CD14-positive monocyte (primary cell): ENCODE measurements at regions not wholly inside any gene's neighbourhood (a gene's known extent, or its start where the extent isn't known, plus 50 kb on each side); places are given as distances from the start of the nearest gene placed in this dataset.

Source experiments
- DNase-seq, 3 donors: peaks; one replicate each; pipeline ENCODE4 v3.0.0-alpha.2; 2011 to 2022
- H2AFZ ChIP-seq: 2 replicates; pipeline ENCODE4 v1.6.0; 2012; ENCODE audit warnings: mild to moderate bottlenecking, low read depth, low read length, inconsistent platforms; ENCODE audit not compliant: insufficient read depth, poor library complexity, severe bottlenecking
- H3K27ac ChIP-seq, 2 donors: 1 replicate in 1 of 2; 2 replicates in 1 of 2; pipeline ENCODE4 v1.5.1; 2012 to 2013; ENCODE audit warnings: low read length in 2 of 2, control low read depth in 1 of 2, inconsistent platforms in 1 of 2, low read depth in 1 of 2, mild to moderate bottlenecking in 1 of 2
- H3K27me3 ChIP-seq, 2 donors: one replicate each; pipeline versions ENCODE4 v1.6.0 to v1.6.1; 2011 to 2013; ENCODE audit warnings: low read length in 2 of 2; ENCODE audit not compliant: control insufficient read depth in 2 of 2, insufficient read depth in 2 of 2
- H3K36me3 ChIP-seq, 2 donors: replicated peaks in 1 of 2; 1 replicate in 1 of 2; 2 replicates in 1 of 2; pipeline versions ENCODE4 v1.5.1 to v1.6.1; 2012 to 2013; ENCODE audit warnings: low read length in 2 of 2, control low read depth in 1 of 2, inconsistent platforms in 1 of 2, mild to moderate bottlenecking in 1 of 2; ENCODE audit not compliant: insufficient read depth in 2 of 2, control insufficient read depth in 1 of 2
- H3K4me1 ChIP-seq, 2 donors: 1 replicate in 1 of 2; 2 replicates in 1 of 2; pipeline versions ENCODE4 v1.5.1 to v1.6.1; 2012 to 2013; ENCODE audit warnings: low read length in 2 of 2, control low read depth in 1 of 2, inconsistent platforms in 1 of 2, mild to moderate bottlenecking in 1 of 2, moderate library complexity in 1 of 2; ENCODE audit not compliant: insufficient read depth in 2 of 2, control insufficient read depth in 1 of 2
- H3K4me2 ChIP-seq: replicated peaks from 2 replicates; pipeline ENCODE3; 2012; ENCODE audit warnings: low read length, moderate library complexity, mild to moderate bottlenecking; ENCODE audit not compliant: poor library complexity, severe bottlenecking; ENCODE audit errors: extremely low read depth
- H3K4me3 ChIP-seq, 3 experiments: fragments of 200-600 bp in 1 of 3; sonication (generic) in 1 of 3; replicated peaks in 1 of 3; 1 replicate in 2 of 3; 2 replicates in 1 of 3; pipeline ENCODE4 v1.5.1; 2011 to 2013; ENCODE audit warnings: low read length in 3 of 3, mild to moderate bottlenecking in 3 of 3, control low read depth in 2 of 3, low read depth in 2 of 3, inconsistent platforms in 1 of 3, moderate library complexity in 1 of 3
- H3K79me2 ChIP-seq: 2 replicates; pipeline ENCODE4 v1.6.0; 2012; ENCODE audit warnings: mild to moderate bottlenecking, control low read depth, inconsistent platforms, low read length, moderate library complexity; ENCODE audit not compliant: insufficient read depth
- H3K9ac ChIP-seq: 2 replicates; pipeline ENCODE4 v1.6.0; 2017; ENCODE audit warnings: low read length, mild to moderate bottlenecking; ENCODE audit not compliant: insufficient read depth, poor library complexity, severe bottlenecking
- H3K9me3 ChIP-seq, 2 donors: replicated peaks in 1 of 2; 1 replicate in 1 of 2; 2 replicates in 1 of 2; pipeline versions ENCODE4 v1.5.1 to v1.6.1; 2012 to 2013; ENCODE audit warnings: low read length in 2 of 2, control low read depth in 1 of 2; ENCODE audit not compliant: control insufficient read depth in 1 of 2, insufficient read depth in 1 of 2
- H4K20me1 ChIP-seq: 2 replicates; pipeline ENCODE4 v1.6.0; 2012; ENCODE audit warnings: mild to moderate bottlenecking, low read length, control low read depth, moderate library complexity; ENCODE audit not compliant: insufficient read depth
- H3K27ac Mint-ChIP-seq, 7 donors: one replicate each; pipeline ENCODE4 v1.8.0; 2020; ENCODE audit warnings: mild to moderate bottlenecking in 7 of 7, mixed read lengths in 7 of 7, moderate library complexity in 6 of 7, inconsistent platforms in 2 of 7
- H3K27me3 Mint-ChIP-seq, 3 donors: one replicate each; pipeline ENCODE4 v1.8.0; 2021 to 2022; ENCODE audit warnings: low read depth in 3 of 3, mild to moderate bottlenecking in 3 of 3, mixed read lengths in 3 of 3, moderate library complexity in 3 of 3, inconsistent platforms in 1 of 3
- H3K36me3 Mint-ChIP-seq, 2 donors: one replicate each; pipeline ENCODE4 v1.8.0; 2020; ENCODE audit warnings: mixed read lengths in 2 of 2, inconsistent platforms in 1 of 2, mild to moderate bottlenecking in 1 of 2
- H3K4me1 Mint-ChIP-seq: one replicate; pipeline ENCODE4 v1.8.0; 2020; ENCODE audit warnings: mild to moderate bottlenecking, mixed read lengths
- H3K4me3 Mint-ChIP-seq, 2 donors: one replicate each; pipeline ENCODE4 v1.8.0; 2020; ENCODE audit warnings: mild to moderate bottlenecking in 2 of 2, mixed read lengths in 2 of 2, moderate library complexity in 1 of 2
- H3K9me3 Mint-ChIP-seq, 7 donors: one replicate each; pipeline ENCODE4 v1.8.0; 2020 to 2022; ENCODE audit warnings: mixed read lengths in 7 of 7, mild to moderate bottlenecking in 6 of 7, moderate library complexity in 6 of 7, inconsistent platforms in 2 of 7
- WGBS: methylation state at CpG from one replicate; pipeline ENCODE4 v1.1.5; 2013; ENCODE audit warnings: missing lambda C conversion rate; ENCODE audit not compliant: insufficient coverage; 5-methylcytosine and 5-hydroxymethylcytosine counted together
- intact Hi-C, 2 donors: fragments of 100-400 bp; cut with micrococcal nuclease; formaldehyde crosslinking; loops; one replicate each; pipeline versions ENCODE4 v1.15.0 to v1.15.1; 2023
- TF ChIP-seq, protein P1 (sequence below): fragments of 200-600 bp; IDR thresholded peaks from one replicate; pipeline ENCODE4 v1.8.0; 2022; ENCODE audit warnings: antibody characterized with exemption, mild to moderate bottlenecking

DNA sequence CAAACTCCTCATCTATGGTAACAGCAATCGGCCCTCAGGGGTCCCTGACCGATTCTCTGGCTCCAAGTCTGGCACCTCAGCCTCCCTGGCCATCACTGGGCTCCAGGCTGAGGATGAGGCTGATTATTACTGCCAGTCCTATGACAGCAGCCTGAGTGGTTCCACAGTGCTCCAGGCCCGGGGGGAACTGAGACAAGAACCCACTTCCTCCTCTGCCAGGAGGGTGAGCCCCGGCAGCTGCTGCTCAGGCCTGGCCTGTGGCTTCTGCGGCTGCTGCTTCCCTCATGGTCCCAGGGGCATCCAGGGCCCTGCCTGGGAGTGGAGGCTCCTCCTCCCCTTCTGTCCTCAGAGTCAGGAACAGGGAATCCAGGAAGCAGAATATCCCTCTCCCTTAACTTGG, 98.4 kb downstream of the ZNF280B start:
- Histone ChIP-seq H3K79me2 (no peaks in the 10 kb centered on the region), H4K20me1 (no peaks in the 10 kb centered on the region), H3K9ac (no peak overlapping the region), H3K4me2 (no peak overlapping the region), H3K27me3 (no peaks in the 10 kb centered on the region), H3K4me1 (peaks cover 10 to 14% of the 10 kb centered on the region in 2 donors), H2AFZ (no peak overlapping the region), H3K4me3 (no peak overlapping the region), H3K36me3 (no peaks in the 10 kb centered on the region), H3K27ac (no peak overlapping the region), H3K9me3 (no peaks in the 10 kb centered on the region)
- intact Hi-C loops: no loop called here
- TF ChIP-seq, protein P1, sequence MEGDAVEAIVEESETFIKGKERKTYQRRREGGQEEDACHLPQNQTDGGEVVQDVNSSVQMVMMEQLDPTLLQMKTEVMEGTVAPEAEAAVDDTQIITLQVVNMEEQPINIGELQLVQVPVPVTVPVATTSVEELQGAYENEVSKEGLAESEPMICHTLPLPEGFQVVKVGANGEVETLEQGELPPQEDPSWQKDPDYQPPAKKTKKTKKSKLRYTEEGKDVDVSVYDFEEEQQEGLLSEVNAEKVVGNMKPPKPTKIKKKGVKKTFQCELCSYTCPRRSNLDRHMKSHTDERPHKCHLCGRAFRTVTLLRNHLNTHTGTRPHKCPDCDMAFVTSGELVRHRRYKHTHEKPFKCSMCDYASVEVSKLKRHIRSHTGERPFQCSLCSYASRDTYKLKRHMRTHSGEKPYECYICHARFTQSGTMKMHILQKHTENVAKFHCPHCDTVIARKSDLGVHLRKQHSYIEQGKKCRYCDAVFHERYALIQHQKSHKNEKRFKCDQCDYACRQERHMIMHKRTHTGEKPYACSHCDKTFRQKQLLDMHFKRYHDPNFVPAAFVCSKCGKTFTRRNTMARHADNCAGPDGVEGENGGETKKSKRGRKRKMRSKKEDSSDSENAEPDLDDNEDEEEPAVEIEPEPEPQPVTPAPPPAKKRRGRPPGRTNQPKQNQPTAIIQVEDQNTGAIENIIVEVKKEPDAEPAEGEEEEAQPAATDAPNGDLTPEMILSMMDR: no peak
- 3% methylated on average over 5 of the region's 5 CpGs for WGBS
- peak; percentile 4 to 40 (median 16) for DNase-seq
- Mint-ChIP-seq H3K4me3 (no peak overlapping the region), H3K4me1 (peaks cover 18% of the 10 kb centered on the region), H3K27me3 (peaks cover 3 to 11% (median 5%) of the 10 kb centered on the region in 3 donors), H3K27ac (peak overlapping the region in 1 of 7 donors; percentile 2), H3K36me3 (no peaks in the 10 kb centered on the region), H3K9me3 (peaks cover 0 to 1% (median 0%) of the 10 kb centered on the region in 7 donors)

DNA sequence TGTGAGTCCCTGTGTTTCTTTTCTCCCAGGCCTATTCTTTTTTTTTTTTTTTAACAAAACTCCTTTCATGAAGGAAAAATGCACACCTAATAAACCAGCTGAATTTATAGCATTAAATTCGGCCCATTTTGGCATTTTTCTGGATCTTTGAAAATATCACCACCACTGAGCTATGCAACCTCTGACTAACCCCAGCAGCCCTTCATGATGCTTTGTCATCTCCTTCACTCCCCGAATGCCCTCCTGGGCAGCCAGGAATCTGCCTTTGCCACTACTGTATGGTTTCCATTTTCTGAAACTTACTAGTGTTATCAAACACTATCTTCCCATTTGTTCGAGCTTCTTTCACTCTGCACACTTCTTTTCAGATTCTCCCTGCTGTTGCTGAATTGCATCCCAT, 97.9 kb downstream of the ZNF280B start:
- H3K4me1 Mint-ChIP-seq: peaks cover 18% of the 10 kb centered on the region
- TF ChIP-seq, protein P1: no peak
- Histone ChIP-seq H4K20me1 (no peaks in the 10 kb centered on the region), H3K4me2 (no peak overlapping the region), H3K27ac (no peak overlapping the region), H3K79me2 (no peaks in the 10 kb centered on the region), H3K9me3 (no peaks in the 10 kb centered on the region), H3K4me1 (peaks cover 10 to 14% of the 10 kb centered on the region in 2 donors), H2AFZ (no peak overlapping the region), H3K9ac (no peak overlapping the region), H3K27me3 (no peaks in the 10 kb centered on the region), H3K4me3 (no peak overlapping the region), H3K36me3 (no peaks in the 10 kb centered on the region)
- no peaks in the 10 kb centered on the region for H3K36me3 Mint-ChIP-seq
- H3K27me3 Mint-ChIP-seq: peaks cover 5 to 11% (median 5%) of the 10 kb centered on the region in 3 donors
- H3K4me3 Mint-ChIP-seq: no peak overlapping the region
- peaks cover 0 to 1% (median 0%) of the 10 kb centered on the region in 7 donors for H3K9me3 Mint-ChIP-seq
- intact Hi-C loops: no loop called here
- no peak overlapping the region for H3K27ac Mint-ChIP-seq
- 84% methylated on average over 2 of the region's 3 CpGs for WGBS
- no peak for DNase-seq
